HepG2 (cell line): ENCODE measurements at regions not wholly inside any gene's neighbourhood (a gene's known extent, or its start where the extent isn't known, plus 50 kb on each side); places are given as distances from the start of the nearest gene placed in this dataset.

Experiments used
- ATAC-seq: fragments of 200-7000 bp; cut with Tn5 transposase; 3 replicates; pipeline ENCODE4 v1.9.1; 2020; ENCODE audit warnings: mild to moderate bottlenecking, moderate library complexity
- BruUV-seq: library from RNA; stranded (reverse); fragments of 400-500 nt; replicated peaks from 2 replicates; lab custom pipeline; 2021; lab: Mats Ljungman, UMichigan
- CTCF ChIA-PET: fragments of 300-600 bp; formaldehyde crosslinking; extraction: SDS; loops from one replicate; lab custom pipeline; 2021; ENCODE audit warnings: low total read pairs, inconsistent platforms, low intra/inter-chr PET ratio; lab: Yijun Ruan, JAX
- POLR2A ChIA-PET: fragments of 350-600 bp; sonication (Branson Sonifier 250); formaldehyde crosslinking; loops from one replicate; lab custom pipeline; 2020; ENCODE audit warnings: antibody characterized with exemption, inconsistent platforms; lab: Yijun Ruan, JAX
- DNase-seq: peaks from one replicate; pipeline ENCODE4 v3.0.0-alpha.2; 2015; ENCODE audit warnings: low spot score
- FAIRE-seq: peaks from 3 replicates; lab custom pipeline; 2011; peaks lifted over from hg19 to GRCh38; lab: Jason Lieb, UNC
- H2AFZ ChIP-seq: one replicate; pipeline ENCODE4 v1.6.1; 2011; ENCODE audit warnings: low read length, inconsistent platforms
- H3K27ac ChIP-seq: fragments of 300-600 bp; 3 replicates; pipeline ENCODE4 v1.8.0; 2011; ENCODE audit warnings: mixed run types, mild to moderate bottlenecking, mixed read lengths, low read length, inconsistent platforms; ENCODE audit not compliant: insufficient read depth; ENCODE audit errors: extremely low read length
- H3K27me3 ChIP-seq, 2 experiments: fragments of 200-600 bp in 1 of 2; 2 replicates in 1 of 2; 3 replicates in 1 of 2; pipeline versions ENCODE4 v1.6.0 to v1.8.0; 2011; ENCODE audit warnings: low read length in 2 of 2, mild to moderate bottlenecking in 2 of 2, moderate library complexity in 2 of 2, inconsistent platforms in 1 of 2; ENCODE audit not compliant: insufficient read depth in 2 of 2, control insufficient read depth in 1 of 2
- H3K36me3 ChIP-seq, 2 experiments: fragments of 200-600 bp in 1 of 2; replicated peaks in 1 of 2; 2 replicates in 1 of 2; 3 replicates in 1 of 2; pipeline versions ENCODE4 v1.5.1 to v1.8.0; 2011; ENCODE audit warnings: low read length in 2 of 2, inconsistent platforms in 1 of 2; ENCODE audit not compliant: insufficient read depth in 2 of 2, control insufficient read depth in 1 of 2
- H3K4me1 ChIP-seq: 2 replicates; pipeline ENCODE4 v1.5.1; 2012; ENCODE audit warnings: low read length, inconsistent platforms; ENCODE audit not compliant: insufficient read depth
- H3K4me2 ChIP-seq: 2 replicates; pipeline ENCODE4 v1.6.0; 2011; ENCODE audit warnings: low read depth, low read length, inconsistent platforms
- H3K4me3 ChIP-seq, 3 experiments: fragments of 200-600 bp in 1 of 3; sonication (generic), shearing (Covaris generic) in 1 of 3; replicated peaks in 1 of 3; 2 replicates each; pipeline ENCODE4 v1.5.1; 2011 to 2016; ENCODE audit warnings: low read length in 3 of 3, inconsistent platforms in 2 of 3, low read depth in 2 of 3, mild to moderate bottlenecking in 2 of 3, control low read depth in 1 of 3, mixed read lengths in 1 of 3; ENCODE audit not compliant: insufficient read depth in 1 of 3
- H3K79me2 ChIP-seq: one replicate; pipeline ENCODE4 v1.6.1; 2011; ENCODE audit warnings: low read length, inconsistent platforms; ENCODE audit not compliant: insufficient read depth
- H3K9ac ChIP-seq: 2 replicates; pipeline ENCODE4 v1.6.0; 2011; ENCODE audit warnings: mild to moderate bottlenecking, low read depth, low read length, inconsistent platforms; ENCODE audit not compliant: insufficient read depth
- H3K9me3 ChIP-seq: 2 replicates; pipeline ENCODE4 v1.5.1; 2012; ENCODE audit warnings: mild to moderate bottlenecking, low read length
- H4K20me1 ChIP-seq: 2 replicates; pipeline ENCODE4 v1.6.0; 2011; ENCODE audit warnings: inconsistent platforms, mild to moderate bottlenecking, low read length, moderate library complexity; ENCODE audit not compliant: insufficient read depth
- CEBPB ChIP-seq: IDR thresholded peaks from 2 replicates; pipeline ENCODE4 v1.6.1; 2011; ENCODE audit warnings: low read depth, low read length, improper control_type of control experiment, borderline replicate concordance
- NFATC3 ChIP-seq: sonication (generic); formaldehyde crosslinking; IDR thresholded peaks from 2 replicates; pipeline ENCODE4 v1.5.1; 2020; ENCODE audit warnings: mild to moderate bottlenecking, missing genetic modification reagents
- RAD21 ChIP-seq: fragments of 450-650 bp; formaldehyde crosslinking; IDR thresholded peaks from 2 replicates; pipeline ENCODE4 v1.5.0; 2020; ENCODE audit warnings: mild to moderate bottlenecking
- ZNF33B ChIP-seq: sonication (generic); formaldehyde crosslinking; IDR thresholded peaks from 2 replicates; pipeline ENCODE4 v1.5.1; 2020; ENCODE audit warnings: mild to moderate bottlenecking, missing genetic modification reagents
- ZNF670 ChIP-seq: sonication (generic); formaldehyde crosslinking; IDR thresholded peaks from 2 replicates; pipeline ENCODE4 v1.8.0; 2022; ENCODE audit warnings: mild to moderate bottlenecking, missing genetic modification reagents, borderline replicate concordance
- WGBS: methylation state at CpG from one replicate; pipeline ENCODE4 v1.1.6; 2017; ENCODE audit warnings: low lambda C conversion rate; 5-methylcytosine and 5-hydroxymethylcytosine counted together
- in situ Hi-C: cut with HindIII; loops from 2 replicates; pipeline ENCODE4 v1.10.0; 2017; ENCODE audit warnings: low pct_unique_long_range_greater_than_20kb; ENCODE audit not compliant: extremely low pct_ligation_motif_present
- intact Hi-C: fragments of 100-400 bp; cut with micrococcal nuclease; formaldehyde crosslinking; loops from one replicate; pipeline ENCODE4 v1.10.0; 2022; ENCODE audit not compliant: unreplicated experiment
- TF ChIP-seq, protein P1 (sequence below), 2 experiments: fragments of 450-650 bp in 1 of 2; sonication (generic) in 1 of 2; formaldehyde crosslinking; IDR thresholded peaks; 2 replicates each; pipeline versions ENCODE4 v1.5.0 to v1.8.0; 2020 to 2022; ENCODE audit warnings: mild to moderate bottlenecking in 1 of 2, missing genetic modification reagents in 1 of 2
- TF ChIP-seq, protein P2 (sequence below), 2 experiments: sonication (generic) in 1 of 2; formaldehyde crosslinking in 1 of 2; IDR thresholded peaks; 2 replicates each; pipeline versions ENCODE4 v1.6.1 to v1.9.0; 2014 to 2022; ENCODE audit warnings: antibody characterized with exemption in 1 of 2, borderline replicate concordance in 1 of 2, inconsistent platforms in 1 of 2, low read depth in 1 of 2, missing genetic modification reagents in 1 of 2

DNA sequence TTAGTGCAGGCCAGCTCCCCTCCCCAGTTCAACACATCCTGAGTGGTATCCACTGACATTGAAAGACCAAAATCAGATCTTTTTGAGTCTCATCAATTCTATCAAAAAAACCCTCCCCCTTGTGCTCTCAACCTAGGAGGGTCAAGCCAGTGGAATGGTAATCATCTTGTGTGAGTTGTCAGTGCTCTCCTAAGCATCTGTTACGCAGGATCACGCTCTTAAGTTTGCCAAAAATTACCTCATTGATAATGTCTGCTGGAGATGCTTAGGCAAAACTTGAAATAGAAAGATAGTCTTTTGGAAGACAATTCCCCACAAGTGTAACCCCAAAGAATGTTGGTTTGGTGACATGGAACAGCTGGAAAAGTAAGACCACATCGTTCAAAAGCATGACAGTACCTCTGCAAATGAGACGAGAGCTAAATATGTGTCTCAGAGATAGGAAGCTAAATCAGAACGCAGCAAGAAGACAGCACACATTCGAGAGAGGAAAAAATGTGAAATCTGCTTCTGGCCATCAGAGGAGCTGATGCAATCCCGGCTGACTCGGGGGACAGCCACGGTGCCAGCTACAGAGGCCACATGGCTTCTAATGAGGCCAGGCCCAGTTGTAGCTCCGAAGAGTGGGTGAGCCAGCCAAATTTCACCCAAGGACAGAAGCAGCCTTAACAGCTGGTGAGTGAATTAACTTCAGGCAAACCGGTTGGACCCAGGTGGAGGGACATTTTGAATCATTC is 753.9 kb downstream of the RNF144A start:
- Histone ChIP-seq H3K27me3 (peaks cover 0 to 5% of the 10 kb centered on the region in 2 experiments; a peak in 1 of 5 replicates), H3K4me1 (no peaks in the 10 kb centered on the region), H3K36me3 (no peaks in the 10 kb centered on the region), H2AFZ (no peak overlapping the region), H3K4me3 (no peak overlapping the region), H4K20me1 (no peaks in the 10 kb centered on the region), H3K27ac (no peak overlapping the region), H3K4me2 (no peak overlapping the region), H3K9me3 (no peaks in the 10 kb centered on the region), H3K79me2 (no peaks in the 10 kb centered on the region), H3K9ac (no peak overlapping the region)
- intact Hi-C loops, result no loop called here
- DNase-seq (no peak), ATAC-seq (no peak), FAIRE-seq (no peak)
- ChIA-PET CTCF (interaction anchor here (1.2 to 1.9 kb wide), 4 partner anchors 244 to 574 kb away, joined by 3 to 17 read pairs (median 6); no protein-coding TSS in a partner anchor), POLR2A (no interaction called here)
- BruUV-seq, result no TSS peak
- in situ Hi-C loops, result loop anchor here (25.0 kb wide), 1 partner anchor 559 kb away; no protein-coding TSS in a partner anchor
- no peak for TF ChIP-seq ZNF670 (CRISPR knock-in tag)
- TF ChIP-seq, protein P1, sequence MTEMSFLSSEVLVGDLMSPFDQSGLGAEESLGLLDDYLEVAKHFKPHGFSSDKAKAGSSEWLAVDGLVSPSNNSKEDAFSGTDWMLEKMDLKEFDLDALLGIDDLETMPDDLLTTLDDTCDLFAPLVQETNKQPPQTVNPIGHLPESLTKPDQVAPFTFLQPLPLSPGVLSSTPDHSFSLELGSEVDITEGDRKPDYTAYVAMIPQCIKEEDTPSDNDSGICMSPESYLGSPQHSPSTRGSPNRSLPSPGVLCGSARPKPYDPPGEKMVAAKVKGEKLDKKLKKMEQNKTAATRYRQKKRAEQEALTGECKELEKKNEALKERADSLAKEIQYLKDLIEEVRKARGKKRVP (CRISPR knock-in tag; IDR thresholded peaks at IDR 0.05), result peak in 1 of 2 experiments; percentile 54; a peak in 2 of 4 replicates
- TF ChIP-seq CEBPB, result 0 out of 2 replicates have a peak, but pooled peaks have one; percentile 17
- 40% methylated on average over 11 of the region's 11 CpGs for WGBS

DNA sequence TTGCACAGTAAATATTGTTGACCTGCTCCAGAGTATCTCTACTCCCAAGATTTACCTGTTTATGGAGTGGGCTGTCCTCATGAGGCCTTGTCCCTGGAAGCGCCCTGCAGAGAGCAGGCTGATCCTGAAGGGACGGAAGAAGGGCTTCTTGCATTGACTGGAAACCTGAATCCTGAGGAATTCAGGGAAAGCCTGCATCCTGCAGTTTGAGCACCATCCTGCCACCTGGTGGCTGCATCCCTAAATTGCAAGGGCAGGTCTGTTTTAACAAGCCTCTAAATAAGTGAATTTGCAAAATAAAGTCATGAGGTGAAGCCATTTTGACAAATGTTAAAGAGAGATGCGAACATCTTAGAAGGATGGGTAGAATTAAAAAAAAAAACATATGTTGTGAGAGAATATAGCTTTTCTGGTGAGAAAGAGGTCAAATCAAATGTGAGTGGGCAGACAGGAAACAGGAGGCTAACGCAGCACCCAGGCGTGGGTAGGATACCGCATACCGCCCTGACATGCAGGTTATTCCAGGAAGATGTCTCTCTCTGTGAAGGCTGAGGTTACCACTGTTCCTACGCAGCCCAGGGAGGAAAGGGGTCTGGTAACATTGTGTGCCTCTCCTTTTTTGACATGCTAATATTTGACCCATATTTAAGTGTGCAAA is 754.9 kb downstream of the RNF144A start:
- no TSS peak for BruUV-seq
- intact Hi-C loops, result loop anchor here (1.0 kb wide), 5 partner anchors 245 to 610 kb away; no protein-coding TSS in a partner anchor
- 0 out of 2 replicates have a peak, but pooled peaks have one; percentile 60 for TF ChIP-seq NFATC3 (CRISPR knock-in tag)
- TF ChIP-seq RAD21 (CRISPR knock-in tag), result peak; percentile 60
- 0 out of 2 replicates have a peak, but pooled peaks have one; percentile 41 for TF ChIP-seq ZNF33B
- TF ChIP-seq, protein P2, sequence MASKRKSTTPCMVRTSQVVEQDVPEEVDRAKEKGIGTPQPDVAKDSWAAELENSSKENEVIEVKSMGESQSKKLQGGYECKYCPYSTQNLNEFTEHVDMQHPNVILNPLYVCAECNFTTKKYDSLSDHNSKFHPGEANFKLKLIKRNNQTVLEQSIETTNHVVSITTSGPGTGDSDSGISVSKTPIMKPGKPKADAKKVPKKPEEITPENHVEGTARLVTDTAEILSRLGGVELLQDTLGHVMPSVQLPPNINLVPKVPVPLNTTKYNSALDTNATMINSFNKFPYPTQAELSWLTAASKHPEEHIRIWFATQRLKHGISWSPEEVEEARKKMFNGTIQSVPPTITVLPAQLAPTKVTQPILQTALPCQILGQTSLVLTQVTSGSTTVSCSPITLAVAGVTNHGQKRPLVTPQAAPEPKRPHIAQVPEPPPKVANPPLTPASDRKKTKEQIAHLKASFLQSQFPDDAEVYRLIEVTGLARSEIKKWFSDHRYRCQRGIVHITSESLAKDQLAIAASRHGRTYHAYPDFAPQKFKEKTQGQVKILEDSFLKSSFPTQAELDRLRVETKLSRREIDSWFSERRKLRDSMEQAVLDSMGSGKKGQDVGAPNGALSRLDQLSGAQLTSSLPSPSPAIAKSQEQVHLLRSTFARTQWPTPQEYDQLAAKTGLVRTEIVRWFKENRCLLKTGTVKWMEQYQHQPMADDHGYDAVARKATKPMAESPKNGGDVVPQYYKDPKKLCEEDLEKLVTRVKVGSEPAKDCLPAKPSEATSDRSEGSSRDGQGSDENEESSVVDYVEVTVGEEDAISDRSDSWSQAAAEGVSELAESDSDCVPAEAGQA (IDR thresholded peaks at IDR 0.05; ENCODE audit: low read depth), result 0 out of 2 replicates have a peak, but pooled peaks have one; percentile 25
- TF ChIP-seq, protein P2 (CRISPR knock-in tag; IDR thresholded peaks at IDR 0.05; ENCODE audit: borderline replicate concordance), result no peak

More for the DNA sequence above, 754.9 kb downstream of the RNF144A start:
- Histone ChIP-seq H3K9me3 (no peaks in the 10 kb centered on the region), H2AFZ (no peak overlapping the region), H3K4me2 (no peak overlapping the region), H4K20me1 (no peaks in the 10 kb centered on the region), H3K36me3 (no peaks in the 10 kb centered on the region), H3K27me3 (peaks cover 0 to 5% of the 10 kb centered on the region in 2 experiments; a peak in 1 of 5 replicates), H3K4me1 (no peaks in the 10 kb centered on the region), H3K79me2 (no peaks in the 10 kb centered on the region), H3K4me3 (no peak overlapping the region), H3K9ac (no peak overlapping the region), H3K27ac (no peak overlapping the region)
- peak; percentile 49 for DNase-seq
- 51% methylated on average over 8 of the region's 8 CpGs for WGBS
- ChIA-PET POLR2A (no interaction called here), CTCF (interaction anchor here (1.2 to 1.9 kb wide), 5 partner anchors 245 to 575 kb away, joined by 3 to 17 read pairs (median 8); no protein-coding TSS in a partner anchor)
- peak; percentile 83 for ATAC-seq
- FAIRE-seq, result peak; percentile 97
- in situ Hi-C loops, result loop anchor here (25.0 kb wide), 1 partner anchor 560 kb away; no protein-coding TSS in a partner anchor
